ENCODE measurements at regions not wholly inside any gene's neighbourhood (a gene's known extent, or its start where the extent isn't known, plus 50 kb on each side); places are given as distances from the start of the nearest gene placed in this dataset.

GRCh38 chr14:29444805-29445204 is 482.8 kb downstream of the PRKD1 start:
- no peak for DNase-seq (ENCODE audit: low spot score)
- Histone ChIP-seq H3K27ac (no peak overlapping the region), H3K36me3 (no peaks in the 10 kb centered on the region), H3K9me3 (no peaks in the 10 kb centered on the region), H3K4me1 (replicated peaks) (no peaks in the 10 kb centered on the region), H3K27me3 (replicated peaks; ENCODE audit: insufficient read depth) (no peaks in the 10 kb centered on the region), H3K4me3 (no peak overlapping the region)
- 71% methylated on average over 1 of the region's 1 CpG for WGBS
- intact Hi-C loops (cut with DNase I) = no loop called here
- no peak for TF ChIP-seq CTCF (IDR thresholded peaks at IDR 0.05)
- no peak for TF ChIP-seq POLR2AphosphoS5 (IDR thresholded peaks at IDR 0.05)
- TF ChIP-seq POLR2A (IDR thresholded peaks at IDR 0.05) = no peak

GRCh38 chr14:29446971-29447370 is 480.7 kb downstream of the PRKD1 start:
- Histone ChIP-seq H3K27me3 (replicated peaks; ENCODE audit: insufficient read depth) (no peaks in the 10 kb centered on the region), H3K4me1 (replicated peaks) (no peaks in the 10 kb centered on the region), H3K36me3 (no peaks in the 10 kb centered on the region), H3K27ac (no peak overlapping the region), H3K4me3 (no peak overlapping the region), H3K9me3 (no peaks in the 10 kb centered on the region)
- WGBS = 87% methylated on average over 5 of the region's 5 CpGs
- DNase-seq (ENCODE audit: low spot score) = no peak
- intact Hi-C loops (cut with DNase I) = no loop called here
- TF ChIP-seq POLR2A (IDR thresholded peaks at IDR 0.05) = no peak
- no peak for TF ChIP-seq POLR2AphosphoS5 (IDR thresholded peaks at IDR 0.05)
- TF ChIP-seq CTCF (IDR thresholded peaks at IDR 0.05) = no peak

- Histone ChIP-seq H3K4me3 (no peak overlapping the region), H3K27ac (no peak overlapping the region), H3K27me3 (replicated peaks; ENCODE audit: insufficient read depth) (no peaks in the 10 kb centered on the region), H3K4me1 (replicated peaks) (no peaks in the 10 kb centered on the region), H3K36me3 (no peaks in the 10 kb centered on the region), H3K9me3 (no peaks in the 10 kb centered on the region)
- no peak for DNase-seq (ENCODE audit: low spot score)
- intact Hi-C loops (cut with DNase I) = no loop called here
- WGBS = 58% methylated on average over 2 of the region's 2 CpGs
- TF ChIP-seq POLR2A (IDR thresholded peaks at IDR 0.05) (no peak), POLR2AphosphoS5 (IDR thresholded peaks at IDR 0.05) (no peak)
Observed at GRCh38 chr14:29451941-29452340, 475.7 kb downstream of the PRKD1 start.

- H3K27me3 ChIP-seq (replicated peaks; ENCODE audit: insufficient read depth) = no peaks in the 10 kb centered on the region
- H3K4me3 ChIP-seq = no peak overlapping the region
- no peak for DNase-seq (ENCODE audit: low spot score)
- H3K9me3 ChIP-seq = no peaks in the 10 kb centered on the region
- H3K4me1 ChIP-seq (replicated peaks) = no peaks in the 10 kb centered on the region
- intact Hi-C loops (cut with DNase I) = no loop called here
- H3K27ac ChIP-seq = no peak overlapping the region
- H3K36me3 ChIP-seq = no peaks in the 10 kb centered on the region
- TF ChIP-seq POLR2A (IDR thresholded peaks at IDR 0.05) (no peak), POLR2AphosphoS5 (IDR thresholded peaks at IDR 0.05) (no peak), CTCF (IDR thresholded peaks at IDR 0.05) (no peak)
Observed at GRCh38 chr14:29453045-29453444, 474.6 kb downstream of the PRKD1 start.

GRCh38 chr14:29454026-29454693 is 473.5 kb downstream of the PRKD1 start:
- no peaks in the 10 kb centered on the region for H3K9me3 ChIP-seq
- H3K4me1 ChIP-seq (replicated peaks) = no peaks in the 10 kb centered on the region
- H3K27ac ChIP-seq = no peak overlapping the region
- intact Hi-C loops (cut with DNase I) = no loop called here
- H3K27me3 ChIP-seq (replicated peaks; ENCODE audit: insufficient read depth) = no peaks in the 10 kb centered on the region
- no peaks in the 10 kb centered on the region for H3K36me3 ChIP-seq
- no peak for TF ChIP-seq POLR2AphosphoS5 (IDR thresholded peaks at IDR 0.05)
- no peak for TF ChIP-seq POLR2A (IDR thresholded peaks at IDR 0.05)
- no peak for TF ChIP-seq CTCF (IDR thresholded peaks at IDR 0.05)
- no peak overlapping the region for H3K4me3 ChIP-seq
- no peak for DNase-seq (ENCODE audit: low spot score)
- WGBS = 87% methylated on average over 4 of the region's 4 CpGs
